Astrocyte (in vitro differentiated cells and primary cell): ENCODE measurements at regions not wholly inside any gene's neighbourhood (a gene's known extent, or its start where the extent isn't known, plus 50 kb on each side); places are given as distances from the start of the nearest gene placed in this dataset.

Experiments used
- DNase-seq: peaks from one replicate; pipeline ENCODE4 v3.0.0-alpha.2; 2010; ENCODE audit warnings: low read depth
- FAIRE-seq: peaks from 2 replicates; lab custom pipeline; 2011; peaks lifted over from hg19 to GRCh38; lab: Jason Lieb, UNC
- H2AFZ ChIP-seq: 2 replicates; pipeline ENCODE4 v1.6.0; 2012; ENCODE audit warnings: low read depth, low read length, inconsistent platforms
- H3K27ac ChIP-seq: 2 replicates; pipeline ENCODE4 v1.5.1; 2011; ENCODE audit warnings: low read depth, low read length, inconsistent platforms
- H3K27me3 ChIP-seq: 2 replicates; pipeline ENCODE4 v1.6.0; 2011; ENCODE audit warnings: low read length, inconsistent platforms; ENCODE audit not compliant: insufficient read depth
- H3K36me3 ChIP-seq: 2 replicates; pipeline ENCODE4 v1.5.1; 2011; ENCODE audit warnings: low read length, inconsistent platforms; ENCODE audit not compliant: insufficient read depth
- H3K4me1 ChIP-seq: 2 replicates; pipeline ENCODE4 v1.5.1; 2011; ENCODE audit warnings: low read length, inconsistent platforms; ENCODE audit not compliant: insufficient read depth
- H3K4me2 ChIP-seq: 2 replicates; pipeline ENCODE4 v1.6.0; 2012; ENCODE audit warnings: low read length, inconsistent platforms
- H3K4me3 ChIP-seq: 2 replicates; pipeline ENCODE4 v1.5.1; 2011; ENCODE audit warnings: low read depth, mild to moderate bottlenecking, low read length, inconsistent platforms; ENCODE audit not compliant: insufficient read depth
- H3K79me2 ChIP-seq: 2 replicates; pipeline ENCODE4 v1.6.0; 2012; ENCODE audit warnings: mild to moderate bottlenecking, low read length, inconsistent platforms; ENCODE audit not compliant: insufficient read depth
- H3K9ac ChIP-seq: 2 replicates; pipeline ENCODE4 v1.6.0; 2012; ENCODE audit warnings: mild to moderate bottlenecking, low read length, inconsistent platforms
- H3K9me3 ChIP-seq: 2 replicates; pipeline ENCODE4 v1.5.1; 2012; ENCODE audit warnings: low read depth, mild to moderate bottlenecking, low read length, inconsistent platforms; ENCODE audit not compliant: insufficient read depth
- H4K20me1 ChIP-seq: 2 replicates; pipeline ENCODE4 v1.6.0; 2012; ENCODE audit warnings: low read length, inconsistent platforms; ENCODE audit not compliant: insufficient read depth
- H3K27ac Mint-ChIP-seq: one replicate; pipeline ENCODE4 v1.8.0; 2021; ENCODE audit warnings: mild to moderate bottlenecking, mixed read lengths; ENCODE audit not compliant: unreplicated experiment
- H3K27me3 Mint-ChIP-seq: one replicate; pipeline ENCODE4 v1.8.0; 2021; ENCODE audit warnings: low read depth, mixed read lengths; ENCODE audit not compliant: unreplicated experiment
- H3K36me3 Mint-ChIP-seq: one replicate; pipeline ENCODE4 v1.8.0; 2021; ENCODE audit warnings: low read depth, mixed read lengths; ENCODE audit not compliant: unreplicated experiment
- H3K4me1 Mint-ChIP-seq: one replicate; pipeline ENCODE4 v1.8.0; 2021; ENCODE audit warnings: low read depth, mixed read lengths; ENCODE audit not compliant: unreplicated experiment
- H3K4me3 Mint-ChIP-seq: one replicate; pipeline ENCODE4 v1.8.0; 2021; ENCODE audit warnings: mild to moderate bottlenecking, moderate library complexity, mixed read lengths; ENCODE audit not compliant: unreplicated experiment
- H3K9me3 Mint-ChIP-seq: one replicate; pipeline ENCODE4 v1.8.0; 2021; ENCODE audit warnings: mild to moderate bottlenecking, mixed read lengths; ENCODE audit not compliant: unreplicated experiment
- EZH2 ChIP-seq: IDR thresholded peaks from 2 replicates; pipeline ENCODE4 v1.6.1; 2012; ENCODE audit warnings: mild to moderate bottlenecking, low read length, inconsistent platforms; ENCODE audit not compliant: insufficient read depth
- TF ChIP-seq, protein P1 (sequence below): IDR thresholded peaks from 2 replicates; pipeline ENCODE4 v1.5.1; 2011; ENCODE audit warnings: low read depth, mild to moderate bottlenecking, inconsistent platforms, low read length, moderate library complexity; ENCODE audit not compliant: insufficient read depth

DNA sequence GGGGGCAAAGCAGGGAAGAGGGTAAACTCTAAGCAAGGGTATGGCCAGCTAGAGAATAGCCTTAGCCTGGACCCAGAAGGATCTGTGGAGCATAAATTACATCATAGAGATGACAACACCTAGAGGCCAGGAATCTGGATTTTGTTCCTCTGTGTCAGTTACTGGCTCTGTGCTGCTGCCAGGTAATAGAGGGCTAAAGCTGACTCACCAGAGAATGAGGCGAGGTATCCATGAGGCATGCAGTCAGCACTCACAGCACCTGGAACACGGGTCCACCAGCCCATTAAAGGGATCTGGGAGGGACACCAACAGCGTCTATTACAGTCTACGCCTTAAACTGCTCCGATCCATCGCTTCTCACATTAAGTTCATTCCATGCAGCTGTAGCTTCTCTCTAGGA lies 74.9 kb upstream of the CMKLR1 start:
- H3K4me1 ChIP-seq: no peaks in the 10 kb centered on the region
- no peaks in the 10 kb centered on the region for H4K20me1 ChIP-seq
- no peak overlapping the region for H3K27ac ChIP-seq
- H3K4me3 Mint-ChIP-seq: no peak overlapping the region
- H3K36me3 ChIP-seq: no peaks in the 10 kb centered on the region
- peaks cover 5% of the 10 kb centered on the region for H3K4me1 Mint-ChIP-seq
- no peaks in the 10 kb centered on the region for H3K79me2 ChIP-seq
- no peak overlapping the region for H3K9ac ChIP-seq
- no peak overlapping the region for H3K4me3 ChIP-seq
- H3K27ac Mint-ChIP-seq: no peak overlapping the region
- H3K27me3 Mint-ChIP-seq: peaks cover 23% of the 10 kb centered on the region
- H3K36me3 Mint-ChIP-seq: no peaks in the 10 kb centered on the region
- no peak overlapping the region for H2AFZ ChIP-seq
- FAIRE-seq: no peak
- H3K27me3 ChIP-seq: no peaks in the 10 kb centered on the region
- peaks cover 5% of the 10 kb centered on the region for H3K9me3 Mint-ChIP-seq
- no peak for DNase-seq
- TF ChIP-seq EZH2: no peak
- TF ChIP-seq, protein P1, sequence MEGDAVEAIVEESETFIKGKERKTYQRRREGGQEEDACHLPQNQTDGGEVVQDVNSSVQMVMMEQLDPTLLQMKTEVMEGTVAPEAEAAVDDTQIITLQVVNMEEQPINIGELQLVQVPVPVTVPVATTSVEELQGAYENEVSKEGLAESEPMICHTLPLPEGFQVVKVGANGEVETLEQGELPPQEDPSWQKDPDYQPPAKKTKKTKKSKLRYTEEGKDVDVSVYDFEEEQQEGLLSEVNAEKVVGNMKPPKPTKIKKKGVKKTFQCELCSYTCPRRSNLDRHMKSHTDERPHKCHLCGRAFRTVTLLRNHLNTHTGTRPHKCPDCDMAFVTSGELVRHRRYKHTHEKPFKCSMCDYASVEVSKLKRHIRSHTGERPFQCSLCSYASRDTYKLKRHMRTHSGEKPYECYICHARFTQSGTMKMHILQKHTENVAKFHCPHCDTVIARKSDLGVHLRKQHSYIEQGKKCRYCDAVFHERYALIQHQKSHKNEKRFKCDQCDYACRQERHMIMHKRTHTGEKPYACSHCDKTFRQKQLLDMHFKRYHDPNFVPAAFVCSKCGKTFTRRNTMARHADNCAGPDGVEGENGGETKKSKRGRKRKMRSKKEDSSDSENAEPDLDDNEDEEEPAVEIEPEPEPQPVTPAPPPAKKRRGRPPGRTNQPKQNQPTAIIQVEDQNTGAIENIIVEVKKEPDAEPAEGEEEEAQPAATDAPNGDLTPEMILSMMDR: no peak
- H3K4me2 ChIP-seq: no peak overlapping the region
- peaks cover 4% of the 10 kb centered on the region for H3K9me3 ChIP-seq

DNA sequence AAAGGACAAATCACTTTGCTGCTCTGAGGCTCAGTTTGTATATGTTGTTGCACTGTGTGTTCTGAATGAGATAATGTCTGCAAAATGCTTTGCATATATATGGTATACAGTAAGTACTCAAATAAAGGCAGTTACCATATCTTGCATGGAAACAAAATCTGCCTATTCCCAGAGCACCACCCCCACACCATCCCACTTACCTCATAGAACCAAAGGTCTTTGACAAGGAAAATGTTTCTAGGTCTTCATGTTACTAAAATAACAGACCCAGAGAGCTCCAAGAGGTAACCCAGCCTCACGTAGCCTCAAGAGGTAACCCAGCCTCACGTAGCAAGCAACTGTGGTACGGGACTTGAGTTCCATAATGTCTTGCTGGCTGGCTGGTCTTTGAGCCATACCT lies 71.6 kb upstream of the CMKLR1 start:
- Mint-ChIP-seq H3K27ac (no peak overlapping the region), H3K4me3 (no peak overlapping the region), H3K36me3 (no peaks in the 10 kb centered on the region), H3K4me1 (no peaks in the 10 kb centered on the region), H3K9me3 (peaks cover 5% of the 10 kb centered on the region), H3K27me3 (peaks cover 26% of the 10 kb centered on the region)
- Histone ChIP-seq H3K79me2 (no peaks in the 10 kb centered on the region), H3K4me2 (no peak overlapping the region), H3K4me1 (no peaks in the 10 kb centered on the region), H3K9ac (no peak overlapping the region), H3K4me3 (no peak overlapping the region), H4K20me1 (no peaks in the 10 kb centered on the region), H3K9me3 (peaks cover 4% of the 10 kb centered on the region), H2AFZ (no peak overlapping the region), H3K36me3 (no peaks in the 10 kb centered on the region), H3K27ac (no peak overlapping the region), H3K27me3 (no peaks in the 10 kb centered on the region)
- DNase-seq (no peak), FAIRE-seq (no peak)
- TF ChIP-seq EZH2: no peak
- TF ChIP-seq, protein P1: no peak

DNA sequence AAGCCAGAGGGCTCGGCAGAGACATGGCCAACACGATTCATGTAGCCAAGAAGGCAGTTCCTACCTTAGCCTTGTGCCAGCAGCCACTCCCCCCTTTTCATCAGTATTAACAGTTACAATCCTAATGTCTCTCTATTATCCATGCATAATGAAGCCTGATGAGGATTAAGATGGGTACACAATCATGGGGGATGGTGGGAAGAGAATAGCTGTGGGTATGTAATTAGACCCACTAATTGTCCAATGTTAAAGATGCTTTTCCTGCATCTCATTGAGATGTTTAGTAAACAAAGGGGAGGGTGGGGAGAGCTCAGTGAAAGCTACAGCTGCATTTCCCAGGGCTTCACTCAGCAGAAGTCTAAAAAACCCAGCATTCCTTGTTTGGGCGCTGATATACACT lies 70.4 kb upstream of the CMKLR1 start:
- Histone ChIP-seq H3K9ac (no peak overlapping the region), H3K36me3 (no peaks in the 10 kb centered on the region), H3K4me3 (no peak overlapping the region), H3K9me3 (no peaks in the 10 kb centered on the region), H3K4me1 (no peaks in the 10 kb centered on the region), H2AFZ (no peak overlapping the region), H3K27me3 (no peaks in the 10 kb centered on the region), H4K20me1 (no peaks in the 10 kb centered on the region), H3K4me2 (no peak overlapping the region), H3K79me2 (no peaks in the 10 kb centered on the region), H3K27ac (no peak overlapping the region)
- Mint-ChIP-seq H3K27ac (no peak overlapping the region), H3K9me3 (peaks cover 9% of the 10 kb centered on the region), H3K4me1 (no peaks in the 10 kb centered on the region), H3K36me3 (no peaks in the 10 kb centered on the region), H3K27me3 (peaks cover 20% of the 10 kb centered on the region), H3K4me3 (no peak overlapping the region)
- FAIRE-seq (no peak), DNase-seq (no peak)
- TF ChIP-seq EZH2: no peak
- TF ChIP-seq, protein P1: no peak
